NT2/D1 (cell line): ENCODE measurements at regions not wholly inside any gene's neighbourhood (a gene's known extent, or its start where the extent isn't known, plus 50 kb on each side); places are given as distances from the start of the nearest gene placed in this dataset.
"Not testable (repeated sequence)": the region's sequence is repeated elsewhere in the genome, so short reads cannot be mapped to it uniquely, and the experiment has no call there.

Experiments used
- DNase-seq: peaks from one replicate; pipeline ENCODE4 v3.0.0-alpha.2; 2011; ENCODE audit warnings: low read depth, low spot score
- H3K27me3 ChIP-seq: 2 replicates; pipeline ENCODE4 v1.6.0; 2011; ENCODE audit warnings: mild to moderate bottlenecking; ENCODE audit not compliant: insufficient read length, insufficient read depth
- H3K36me3 ChIP-seq: 2 replicates; pipeline ENCODE4 v1.6.1; 2011; ENCODE audit warnings: mild to moderate bottlenecking, low read length, mixed read lengths; ENCODE audit not compliant: insufficient read depth, insufficient read length
- H3K4me1 ChIP-seq: 2 replicates; pipeline ENCODE4 v1.5.1; 2011; ENCODE audit not compliant: insufficient read depth, insufficient read length
- H3K4me3 ChIP-seq: 2 replicates; pipeline ENCODE4 v1.5.1; 2011; ENCODE audit warnings: low read depth; ENCODE audit not compliant: insufficient read length
- H3K9ac ChIP-seq: 2 replicates; pipeline ENCODE4 v1.6.0; 2011; ENCODE audit warnings: low read depth; ENCODE audit not compliant: insufficient read length
- H3K9me3 ChIP-seq: 2 replicates; pipeline ENCODE4 v1.5.1; 2011; ENCODE audit warnings: mild to moderate bottlenecking, low read length; ENCODE audit not compliant: insufficient read depth
- SUZ12 ChIP-seq: IDR thresholded peaks from 2 replicates; pipeline ENCODE4 v1.6.1; 2011; ENCODE audit not compliant: insufficient read length, insufficient read depth; ENCODE audit errors: extremely low read depth
- YY1 ChIP-seq: IDR thresholded peaks from 2 replicates; pipeline ENCODE4 v1.6.1; 2011; ENCODE audit not compliant: insufficient read length, insufficient read depth
- ZNF274 ChIP-seq: IDR thresholded peaks from 2 replicates; pipeline ENCODE4 v1.6.1; 2011; ENCODE audit warnings: mild to moderate bottlenecking, low read depth, low read length

GRCh38 chr21:24545807-24546361, 1061.4 kb downstream of the MRPL39 start:
- TF ChIP-seq ZNF274 (no peak), SUZ12 (no peak), YY1 (no peak)
- Histone ChIP-seq H3K4me1 (no peaks in the 10 kb centered on the region), H3K4me3 (no peak overlapping the region), H3K9ac (no peak overlapping the region), H3K27me3 (no peaks in the 10 kb centered on the region), H3K9me3 (no peaks in the 10 kb centered on the region), H3K36me3 (no peaks in the 10 kb centered on the region)
- no peak for DNase-seq

GRCh38 chr21:24514081-24514733, 1093.1 kb downstream of the MRPL39 start:
- TF ChIP-seq YY1: no peak
- TF ChIP-seq ZNF274: no peak
- H3K27me3 ChIP-seq: no peaks in the 10 kb centered on the region
- peak; percentile 3 for DNase-seq
- H3K36me3 ChIP-seq: no peaks in the 10 kb centered on the region
- no peak overlapping the region for H3K9ac ChIP-seq
- H3K4me3 ChIP-seq: no peak overlapping the region
- H3K4me1 ChIP-seq: no peaks in the 10 kb centered on the region
- H3K9me3 ChIP-seq: no peaks in the 10 kb centered on the region

DNA sequence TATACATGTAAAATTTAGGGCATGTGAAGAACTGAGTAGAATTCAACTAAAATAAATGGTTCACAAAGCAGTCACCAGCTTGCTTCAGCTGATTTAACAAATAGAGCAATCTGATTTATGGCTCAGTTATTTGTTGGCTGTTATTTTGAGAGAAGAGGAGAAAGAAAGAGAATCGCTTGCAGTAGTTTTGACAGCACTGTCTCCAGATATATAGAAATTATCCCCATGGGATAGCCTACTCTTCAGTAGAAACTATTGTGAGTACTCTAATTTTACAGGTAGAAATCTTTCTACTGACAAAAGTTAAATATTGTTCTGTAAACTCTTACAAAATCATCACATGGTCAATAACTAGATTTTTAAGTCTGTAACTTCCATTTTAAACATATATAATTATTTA, 1098.2 kb downstream of the MRPL39 start:
- DNase-seq: no peak
- H3K9me3 ChIP-seq: no peaks in the 10 kb centered on the region

DNA sequence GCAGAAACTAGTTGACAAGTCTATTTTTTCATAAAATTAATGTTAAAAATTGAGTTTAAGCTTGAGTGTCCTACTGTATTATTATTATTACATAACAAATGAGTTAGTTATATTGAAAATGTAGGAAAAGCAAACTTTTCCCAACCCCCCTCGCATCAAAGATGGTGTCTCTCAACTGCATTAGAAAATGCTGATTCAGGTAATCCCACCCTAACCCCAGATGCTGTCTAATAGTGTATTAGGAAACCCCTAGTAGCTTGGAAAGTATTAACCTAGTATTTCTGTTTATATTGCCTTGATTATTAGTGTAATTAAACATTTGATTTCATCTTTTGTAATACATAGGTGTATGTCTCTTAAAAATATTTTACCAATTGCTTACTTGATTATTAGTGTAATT, 1120.3 kb downstream of the MRPL39 start:
- no peak for TF ChIP-seq SUZ12
- TF ChIP-seq ZNF274: no peak
- TF ChIP-seq YY1: no peak
- Histone ChIP-seq H3K36me3 (no peaks in the 10 kb centered on the region), H3K9ac (no peak overlapping the region), H3K4me1 (no peaks in the 10 kb centered on the region), H3K4me3 (no peak overlapping the region), H3K27me3 (no peaks in the 10 kb centered on the region), H3K9me3 (no peaks in the 10 kb centered on the region)
- no peak for DNase-seq

More for the DNA sequence above, 1098.2 kb downstream of the MRPL39 start:
- Histone ChIP-seq H3K4me1 (no peaks in the 10 kb centered on the region), H3K36me3 (no peaks in the 10 kb centered on the region), H3K27me3 (no peaks in the 10 kb centered on the region), H3K4me3 (no peak overlapping the region), H3K9ac (no peak overlapping the region)
- TF ChIP-seq SUZ12 (no peak), YY1 (no peak), ZNF274 (no peak)

GRCh38 chr21:24483361-24483760, 1123.9 kb downstream of the MRPL39 start:
- not testable (repeated sequence) for H3K9ac ChIP-seq, H3K4me3 ChIP-seq, H3K27me3 ChIP-seq, H3K4me1 ChIP-seq, H3K9me3 ChIP-seq, H3K36me3 ChIP-seq, DNase-seq

- Histone ChIP-seq H3K27me3 (no peaks in the 10 kb centered on the region), H3K9me3 (no peaks in the 10 kb centered on the region), H3K36me3 (no peaks in the 10 kb centered on the region), H3K9ac (no peak overlapping the region), H3K4me3 (no peak overlapping the region), H3K4me1 (no peaks in the 10 kb centered on the region)
- no peak for DNase-seq
- TF ChIP-seq SUZ12 (no peak), YY1 (no peak), ZNF274 (no peak)
These were observed 1136.4 kb downstream of the MRPL39 start for GRCh38 chr21:24470852-24471251.

GRCh38 chr21:24456358-24456757, 1150.9 kb downstream of the MRPL39 start:
- no peak overlapping the region for H3K4me3 ChIP-seq
- H3K27me3 ChIP-seq: no peaks in the 10 kb centered on the region
- H3K9ac ChIP-seq: no peak overlapping the region
- no peaks in the 10 kb centered on the region for H3K4me1 ChIP-seq
- TF ChIP-seq YY1: no peak
- no peak for TF ChIP-seq SUZ12
- no peaks in the 10 kb centered on the region for H3K36me3 ChIP-seq
- H3K9me3 ChIP-seq: no peaks in the 10 kb centered on the region
- DNase-seq: no peak

- H3K9me3 ChIP-seq: no peaks in the 10 kb centered on the region
- H3K4me1 ChIP-seq: no peaks in the 10 kb centered on the region
- TF ChIP-seq SUZ12: no peak
- no peak for TF ChIP-seq YY1
- no peak for TF ChIP-seq ZNF274
- no peak overlapping the region for H3K4me3 ChIP-seq
- DNase-seq: no peak
- no peaks in the 10 kb centered on the region for H3K27me3 ChIP-seq
- H3K36me3 ChIP-seq: no peaks in the 10 kb centered on the region
- H3K9ac ChIP-seq: no peak overlapping the region
These were observed 1157.2 kb downstream of the MRPL39 start for GRCh38 chr21:24450119-24450518.
